Tongue (tissue), 1 donor: ENCODE measurements at regions not wholly inside any gene's neighbourhood (a gene's known extent, or its start where the extent isn't known, plus 50 kb on each side); places are given as distances from the start of the nearest gene placed in this dataset.

Experiments
- DNase-seq: peaks from one replicate; pipeline ENCODE4 v3.0.0-alpha.2; 2015

GRCh38 chr2:156647377-156648010 is 211.3 kb downstream of the GPD2 start:
- no peak for DNase-seq

- no peak for DNase-seq
Observed at GRCh38 chr2:156648522-156648921, 212.3 kb downstream of the GPD2 start.

GRCh38 chr2:156649596-156649995 is 213.4 kb downstream of the GPD2 start:
- DNase-seq: peak; percentile 76

- no peak for DNase-seq
Observed at GRCh38 chr2:156652691-156653090, 216.5 kb downstream of the GPD2 start.

- peak; percentile 2 for DNase-seq
Observed at GRCh38 chr2:156653675-156654074, 217.5 kb downstream of the GPD2 start.

GRCh38 chr2:156657809-156658208 is 221.6 kb downstream of the GPD2 start:
- DNase-seq: no peak

GRCh38 chr2:156659694-156660093 is 223.5 kb downstream of the GPD2 start:
- no peak for DNase-seq

GRCh38 chr2:156663757-156664409 is 227.7 kb downstream of the GPD2 start:
- no peak for DNase-seq

- DNase-seq: no peak
Observed at GRCh38 chr2:156666130-156666785, 230.1 kb downstream of the GPD2 start.

GRCh38 chr2:156670104-156670503 is 233.9 kb downstream of the GPD2 start:
- DNase-seq: no peak

GRCh38 chr2:156671706-156672361 is 235.7 kb downstream of the GPD2 start:
- no peak for DNase-seq

- DNase-seq: no peak
Observed at GRCh38 chr2:156672556-156673332, 236.6 kb downstream of the GPD2 start.

- no peak for DNase-seq
Observed at GRCh38 chr2:156673333-156673615, 237.1 kb downstream of the GPD2 start.

- DNase-seq: no peak
Observed at GRCh38 chr2:156673981-156674380, 237.8 kb downstream of the GPD2 start.

GRCh38 chr2:156675896-156676295 is 239.7 kb downstream of the GPD2 start:
- no peak for DNase-seq

GRCh38 chr2:156679820-156680219 is 243.6 kb downstream of the GPD2 start:
- DNase-seq: no peak

- DNase-seq: no peak
Observed at GRCh38 chr2:156680266-156680665, 244.1 kb downstream of the GPD2 start.

- DNase-seq: no peak
Observed at GRCh38 chr2:156687126-156687525, 250.9 kb downstream of the GPD2 start.

- no peak for DNase-seq
Observed at GRCh38 chr2:156687715-156688114, 251.5 kb downstream of the GPD2 start.

- DNase-seq: no peak
Observed at GRCh38 chr2:156689939-156690338, 253.8 kb downstream of the GPD2 start.

- no peak for DNase-seq
Observed at GRCh38 chr2:156691014-156691413, 254.8 kb downstream of the GPD2 start.

- no peak for DNase-seq
Observed at GRCh38 chr2:156695020-156695419, 258.8 kb downstream of the GPD2 start.

- DNase-seq: no peak
Observed at GRCh38 chr2:156695595-156695994, 259.4 kb downstream of the GPD2 start.
